HAP-1 (cell line): ENCODE measurements at regions not wholly inside any gene's neighbourhood (a gene's known extent, or its start where the extent isn't known, plus 50 kb on each side); places are given as distances from the start of the nearest gene placed in this dataset.
A peak's percentile ranks its signal among the peaks of the same experiment; 100 is the strongest.

Source experiments
- DNase-seq, 2 experiments: peaks; one replicate each; pipeline ENCODE4 v3.0.0-alpha.2; 2016 to 2020; ENCODE audit warnings: low spot score in 2 of 2
- H3K27me3 ChIP-seq: fragments of 250-450 bp; sonication (Bioruptor Pico); 2 replicates; pipeline ENCODE4 v1.5.1; 2020; ENCODE audit warnings: low read depth, mild to moderate bottlenecking, moderate library complexity
- H3K36me3 ChIP-seq: fragments of 250-450 bp; sonication (Bioruptor Pico); replicated peaks from 2 replicates; pipeline ENCODE4 v1.5.1; 2020; ENCODE audit warnings: mild to moderate bottlenecking
- H3K4me1 ChIP-seq: fragments of 250-450 bp; sonication (Bioruptor Pico); 2 replicates; pipeline ENCODE4 v1.5.1; 2020; ENCODE audit warnings: mild to moderate bottlenecking
- H3K4me3 ChIP-seq: fragments of 250-450 bp; sonication (Bioruptor Pico); 2 replicates; pipeline ENCODE4 v1.5.1; 2020; ENCODE audit warnings: mild to moderate bottlenecking, moderate library complexity
- H3K9me3 ChIP-seq: fragments of 250-450 bp; sonication (Bioruptor Pico); 2 replicates; pipeline ENCODE4 v1.5.1; 2020; ENCODE audit warnings: mild to moderate bottlenecking, moderate library complexity
- in situ Hi-C: fragments of 300-500 bp; cut with MboI; formaldehyde crosslinking; loops from 3 replicates; pipeline ENCODE4 v1.14.3; 2020; ENCODE audit warnings: low sequenced_read_pairs, inconsistent platforms, mixed read lengths

- in situ Hi-C loops, result no loop called here
- Histone ChIP-seq H3K4me3 (no peak overlapping the region), H3K9me3 (no peaks in the 10 kb centered on the region), H3K36me3 (no peaks in the 10 kb centered on the region), H3K4me1 (no peaks in the 10 kb centered on the region), H3K27me3 (peaks cover 6% of the 10 kb centered on the region; the same call in 1 of the 2 replicates)
- DNase-seq, result no peak
Observed at GRCh38 chr1:116218922-116219321, 107.7 kb downstream of the MAB21L3 start.

DNA sequence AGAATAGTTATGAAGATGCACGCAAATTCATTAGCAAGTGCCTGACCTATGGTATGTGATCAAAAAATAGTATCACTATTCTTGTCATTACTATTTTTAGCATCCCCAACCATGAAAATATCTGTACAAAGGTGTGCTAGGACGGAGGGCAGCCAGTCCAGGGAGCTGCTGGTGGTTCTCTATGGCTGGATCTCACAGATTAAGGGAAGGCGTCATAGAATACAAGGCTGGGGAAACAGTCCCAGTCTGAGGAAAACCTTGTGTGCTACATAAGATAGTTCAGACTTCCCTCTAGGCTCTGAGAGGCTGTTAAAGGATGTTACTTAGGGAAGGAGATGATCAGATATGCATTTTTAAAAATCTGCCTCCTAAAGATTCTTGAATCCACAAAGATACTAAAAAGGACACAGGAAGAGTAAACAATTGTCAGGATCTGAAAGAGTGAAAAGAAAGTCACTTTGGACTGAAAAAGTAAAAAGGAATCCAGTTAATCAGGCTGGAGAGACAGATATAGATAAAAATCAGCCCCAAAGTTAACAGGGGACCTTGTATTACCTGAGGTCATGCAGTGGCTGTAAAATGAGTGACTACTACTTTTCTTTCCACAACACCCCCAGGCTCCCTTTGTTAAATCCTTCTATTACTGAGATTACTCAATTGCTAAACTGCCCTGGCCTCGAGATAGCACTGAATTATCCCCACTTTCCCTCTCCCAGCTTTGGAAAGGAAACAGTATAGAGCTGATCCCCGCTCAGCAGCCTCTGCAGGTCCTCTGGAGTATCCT, 108.6 kb downstream of the MAB21L3 start:
- Histone ChIP-seq H3K36me3 (no peaks in the 10 kb centered on the region), H3K9me3 (no peaks in the 10 kb centered on the region), H3K27me3 (peaks cover 6% of the 10 kb centered on the region; the same call in 1 of the 2 replicates), H3K4me3 (no peak overlapping the region), H3K4me1 (peaks cover 4% of the 10 kb centered on the region)
- no peak for DNase-seq
- in situ Hi-C loops, result no loop called here

- in situ Hi-C loops, result no loop called here
- H3K27me3 ChIP-seq, result peaks cover 3% of the 10 kb centered on the region; the same call in 1 of the 2 replicates
- H3K36me3 ChIP-seq, result no peaks in the 10 kb centered on the region
- peaks cover 4% of the 10 kb centered on the region for H3K4me1 ChIP-seq
- peak in 1 of 2 experiments; percentile 30 for DNase-seq
- H3K9me3 ChIP-seq, result no peaks in the 10 kb centered on the region
- H3K4me3 ChIP-seq, result no peak overlapping the region
Observed at GRCh38 chr1:116224111-116224510, 112.9 kb downstream of the MAB21L3 start.

DNA sequence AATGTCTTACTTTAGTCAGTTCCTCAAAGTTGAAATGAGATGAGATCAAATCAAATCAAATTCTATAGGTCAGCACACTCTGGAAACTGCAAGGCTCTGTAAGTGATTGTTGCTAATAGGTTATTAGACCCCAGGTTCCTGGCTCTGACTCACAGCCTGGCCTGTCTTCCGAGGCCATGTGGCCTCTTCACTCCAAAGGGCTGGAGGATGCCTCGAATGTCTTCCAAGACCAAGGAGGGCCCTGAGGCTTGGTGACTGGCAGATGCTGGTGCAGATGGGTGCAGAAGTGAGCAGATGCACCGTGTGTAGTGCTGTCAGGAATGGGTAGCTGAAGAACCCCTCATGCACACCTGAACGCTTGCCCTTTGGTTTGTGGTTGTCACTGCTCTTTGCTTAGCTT, 113.4 kb downstream of the MAB21L3 start:
- H3K36me3 ChIP-seq, result no peaks in the 10 kb centered on the region
- no peak overlapping the region for H3K4me3 ChIP-seq
- peaks cover 4% of the 10 kb centered on the region for H3K4me1 ChIP-seq
- H3K27me3 ChIP-seq, result peaks cover 3% of the 10 kb centered on the region; the same call in 1 of the 2 replicates
- in situ Hi-C loops, result no loop called here
- no peaks in the 10 kb centered on the region for H3K9me3 ChIP-seq
- DNase-seq, result no peak

DNA sequence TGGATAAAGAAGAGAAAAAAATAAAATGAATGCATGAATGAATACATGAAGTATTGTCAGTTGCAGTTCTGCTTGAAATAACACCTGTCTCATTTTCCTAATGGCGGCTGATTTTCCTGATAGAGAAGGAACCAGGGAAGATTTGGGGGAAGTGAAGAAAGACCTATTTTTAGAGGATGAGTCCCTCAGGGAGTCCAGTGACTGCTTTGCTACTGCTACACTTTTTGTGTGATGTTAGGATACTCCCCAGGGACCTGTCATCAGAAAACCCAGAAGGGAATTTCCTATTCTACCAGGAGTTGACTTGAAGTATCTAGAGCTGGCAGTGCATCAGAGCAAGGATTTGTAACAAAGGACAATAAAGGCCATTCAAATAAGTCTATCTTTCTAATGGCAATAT, 114.8 kb downstream of the MAB21L3 start:
- in situ Hi-C loops, result no loop called here
- no peak overlapping the region for H3K4me3 ChIP-seq

DNA sequence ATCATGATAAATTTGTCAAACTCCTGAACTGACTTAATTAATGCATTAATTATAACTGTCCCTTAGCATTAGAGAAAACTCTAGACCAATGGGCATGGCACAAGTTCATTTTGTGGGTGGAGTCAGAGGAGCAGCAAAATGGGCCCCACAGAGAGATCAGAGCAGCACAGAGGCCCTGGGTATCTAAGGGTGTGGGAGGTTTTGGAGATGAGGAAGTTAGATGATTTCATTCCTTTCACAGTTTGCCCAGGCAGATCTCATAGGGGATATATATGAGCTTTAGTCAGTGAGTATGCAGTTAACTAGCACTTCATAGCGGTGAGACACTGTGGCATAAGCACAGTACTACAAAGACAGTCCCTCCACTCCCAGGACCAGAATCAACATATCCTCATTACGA, 117.3 kb downstream of the MAB21L3 start:
- H3K4me3 ChIP-seq, result no peak overlapping the region
- in situ Hi-C loops, result no loop called here
- H3K9me3 ChIP-seq, result no peaks in the 10 kb centered on the region
- no peaks in the 10 kb centered on the region for H3K36me3 ChIP-seq
- no peak for DNase-seq
- peaks cover 4% of the 10 kb centered on the region for H3K4me1 ChIP-seq
- no peaks in the 10 kb centered on the region for H3K27me3 ChIP-seq

More for the DNA sequence above, 114.8 kb downstream of the MAB21L3 start:
- no peaks in the 10 kb centered on the region for H3K9me3 ChIP-seq
- peaks cover 4% of the 10 kb centered on the region for H3K4me1 ChIP-seq
- DNase-seq, result no peak
- H3K27me3 ChIP-seq, result no peaks in the 10 kb centered on the region
- H3K36me3 ChIP-seq, result no peaks in the 10 kb centered on the region

GRCh38 chr1:116230712-116231111, 119.5 kb downstream of the MAB21L3 start:
- in situ Hi-C loops, result no loop called here
- no peak for DNase-seq
- Histone ChIP-seq H3K36me3 (no peaks in the 10 kb centered on the region), H3K4me3 (no peak overlapping the region), H3K9me3 (no peaks in the 10 kb centered on the region), H3K4me1 (no peaks in the 10 kb centered on the region), H3K27me3 (no peaks in the 10 kb centered on the region)

- H3K4me1 ChIP-seq, result no peaks in the 10 kb centered on the region
- H3K4me3 ChIP-seq, result no peak overlapping the region
- in situ Hi-C loops, result no loop called here
- DNase-seq, result no peak
- peaks cover 2% of the 10 kb centered on the region; the same call in 1 of the 2 replicates for H3K27me3 ChIP-seq
- H3K9me3 ChIP-seq, result no peaks in the 10 kb centered on the region
- no peaks in the 10 kb centered on the region for H3K36me3 ChIP-seq
Observed at GRCh38 chr1:116231752-116232151, 120.6 kb downstream of the MAB21L3 start.

DNA sequence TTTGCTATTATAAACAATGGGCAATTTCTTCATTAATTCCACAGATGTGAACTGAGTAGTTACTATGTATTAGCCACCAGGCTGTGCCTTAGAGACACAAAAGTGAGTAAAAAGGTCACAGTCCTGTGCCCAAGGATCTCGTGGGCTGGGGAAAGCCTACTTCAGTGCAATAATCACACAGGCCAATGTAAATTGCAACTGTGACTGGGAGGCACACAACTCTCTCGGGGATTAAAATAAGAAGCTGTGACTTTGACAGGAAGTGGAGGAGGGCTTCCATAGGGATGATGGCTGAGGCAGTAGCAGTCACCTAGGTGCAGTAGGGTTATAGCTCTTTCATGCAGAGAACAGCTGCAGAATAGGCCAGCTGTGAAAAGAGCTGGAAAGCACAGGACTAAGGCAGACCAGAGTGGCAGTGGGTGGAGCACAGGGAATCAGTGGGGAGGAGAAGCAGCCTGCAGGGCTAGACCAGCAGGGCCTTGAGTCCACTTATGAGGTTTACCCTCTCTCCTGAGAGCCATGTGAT, 121.9 kb downstream of the MAB21L3 start:
- Histone ChIP-seq H3K4me3 (no peak overlapping the region), H3K4me1 (no peaks in the 10 kb centered on the region), H3K36me3 (no peaks in the 10 kb centered on the region), H3K9me3 (no peaks in the 10 kb centered on the region), H3K27me3 (peaks cover 9% of the 10 kb centered on the region; the same call in 1 of the 2 replicates)
- no peak for DNase-seq
- in situ Hi-C loops, result no loop called here

DNA sequence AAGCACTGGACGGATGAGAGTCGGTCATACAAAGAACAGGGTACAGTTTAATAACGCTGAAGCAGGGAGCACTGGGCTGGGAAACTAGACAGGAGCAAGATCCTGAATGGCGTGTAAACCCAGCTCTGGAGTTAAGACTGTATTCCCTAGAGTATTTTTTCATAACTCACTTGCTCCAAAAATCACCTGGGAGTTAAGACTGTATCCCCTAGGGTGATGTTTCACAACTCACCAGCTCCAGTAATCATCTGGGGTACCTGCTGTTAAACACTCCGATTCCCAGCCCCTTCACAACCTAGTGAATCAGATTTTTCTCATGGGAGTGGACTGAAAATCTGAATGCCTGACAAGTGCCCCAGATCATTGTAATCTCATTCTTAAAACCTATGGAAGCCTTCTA, 123.2 kb downstream of the MAB21L3 start:
- peaks cover 9% of the 10 kb centered on the region; the same call in 1 of the 2 replicates for H3K27me3 ChIP-seq
- DNase-seq, result no peak
- no peaks in the 10 kb centered on the region for H3K4me1 ChIP-seq
- H3K4me3 ChIP-seq, result no peak overlapping the region
- H3K36me3 ChIP-seq, result no peaks in the 10 kb centered on the region
- in situ Hi-C loops, result no loop called here
- no peaks in the 10 kb centered on the region for H3K9me3 ChIP-seq

GRCh38 chr1:116239916-116240315, 128.7 kb downstream of the MAB21L3 start:
- no peak overlapping the region for H3K4me3 ChIP-seq
- no peak for DNase-seq

GRCh38 chr1:116242741-116243140, 130.3 kb upstream of the ATP1A1 start:
- Histone ChIP-seq H3K4me3 (no peak overlapping the region), H3K9me3 (no peaks in the 10 kb centered on the region), H3K36me3 (no peaks in the 10 kb centered on the region), H3K27me3 (peaks cover under 1% of the 10 kb centered on the region; the same call in 1 of the 2 replicates), H3K4me1 (no peaks in the 10 kb centered on the region)
- DNase-seq, result no peak
- in situ Hi-C loops, result no loop called here

More at GRCh38 chr1:116239916-116240315, 128.7 kb downstream of the MAB21L3 start:
- H3K9me3 ChIP-seq, result no peaks in the 10 kb centered on the region
- no peaks in the 10 kb centered on the region for H3K4me1 ChIP-seq
- H3K27me3 ChIP-seq, result peaks cover 9% of the 10 kb centered on the region; the same call in 1 of the 2 replicates
- in situ Hi-C loops, result no loop called here
- H3K36me3 ChIP-seq, result no peaks in the 10 kb centered on the region

DNA sequence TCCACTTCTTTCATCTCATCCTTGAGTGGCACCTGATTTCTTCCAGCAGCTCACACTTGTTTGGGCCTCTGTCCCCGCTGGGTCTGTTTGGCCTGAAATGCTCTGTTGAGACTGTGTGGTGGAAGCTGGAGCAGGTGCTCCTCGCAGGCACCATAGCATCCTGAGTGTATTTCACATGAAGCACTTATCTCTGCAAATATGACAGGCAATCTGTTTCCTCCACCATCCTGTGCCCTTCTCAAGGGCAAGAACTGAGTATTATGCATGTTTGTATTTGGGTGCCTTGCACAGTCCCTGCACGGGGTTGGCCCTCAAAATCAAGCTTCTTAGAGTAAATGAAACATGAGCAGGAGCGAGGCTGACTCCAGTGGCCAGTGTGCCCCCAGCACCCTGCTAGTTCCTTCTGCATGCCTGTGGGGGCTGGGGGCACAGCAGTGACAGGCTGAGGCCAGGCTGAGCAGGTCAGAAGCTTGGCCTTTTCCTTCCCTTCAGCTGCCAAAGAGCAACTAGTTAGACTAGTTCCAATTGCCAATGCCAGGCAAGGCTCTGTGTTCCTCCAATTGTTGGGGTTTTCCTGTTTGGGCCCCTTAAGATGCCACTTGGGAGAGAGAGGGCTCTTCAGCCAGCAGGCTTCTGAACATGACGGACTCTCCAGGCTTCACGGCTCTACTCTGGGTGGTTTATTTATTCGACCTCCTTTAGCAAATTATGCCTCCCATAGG, 129.6 kb upstream of the ATP1A1 start:
- Histone ChIP-seq H3K9me3 (no peaks in the 10 kb centered on the region), H3K4me1 (no peaks in the 10 kb centered on the region), H3K36me3 (no peaks in the 10 kb centered on the region), H3K27me3 (no peaks in the 10 kb centered on the region), H3K4me3 (no peak overlapping the region)
- in situ Hi-C loops, result no loop called here
- DNase-seq, result no peak

DNA sequence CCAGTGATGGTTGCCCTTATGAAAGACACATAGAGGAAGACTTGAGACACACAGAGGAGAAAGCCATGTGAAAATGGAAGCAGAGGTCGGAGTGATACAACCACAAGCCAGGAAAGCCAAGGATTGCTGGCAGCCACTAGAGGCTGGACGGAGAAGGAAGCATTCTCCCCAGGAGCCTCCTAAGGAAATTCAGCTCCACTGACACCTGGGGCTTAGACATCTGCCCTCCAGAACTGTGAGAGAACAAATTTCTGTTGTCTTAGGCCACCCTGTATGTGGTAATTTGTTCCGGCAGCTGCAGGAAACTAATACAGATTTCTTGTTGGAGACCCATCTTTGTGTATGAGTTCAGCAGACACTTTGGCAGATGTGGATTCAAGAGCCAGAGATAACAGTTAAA, 126.9 kb upstream of the ATP1A1 start:
- in situ Hi-C loops, result no loop called here
- no peaks in the 10 kb centered on the region for H3K27me3 ChIP-seq

More for the DNA sequence above, 126.9 kb upstream of the ATP1A1 start:
- DNase-seq, result no peak
- Histone ChIP-seq H3K4me1 (no peaks in the 10 kb centered on the region), H3K4me3 (no peak overlapping the region), H3K36me3 (no peaks in the 10 kb centered on the region), H3K9me3 (no peaks in the 10 kb centered on the region)
